Fibroblast of lung (primary cell): ENCODE measurements at regions not wholly inside any gene's neighbourhood (a gene's known extent, or its start where the extent isn't known, plus 50 kb on each side); places are given as distances from the start of the nearest gene placed in this dataset.

Source experiments
- DNase-seq, 2 donors: peaks; one replicate each; pipeline versions ENCODE4 v3.0.0 to v3.0.0-alpha.2; 2010; ENCODE audit warnings: low read depth in 2 of 2
- H2AFZ ChIP-seq: 2 replicates; pipeline ENCODE4 v1.5.1; 2012; ENCODE audit warnings: low read length, control low read depth, inconsistent platforms
- H3K27ac ChIP-seq: 2 replicates; pipeline ENCODE4 v1.5.1; 2011; ENCODE audit warnings: low read length, control low read depth; ENCODE audit not compliant: insufficient read depth
- H3K27me3 ChIP-seq: 2 replicates; pipeline ENCODE4 v1.5.1; 2011; ENCODE audit warnings: mild to moderate bottlenecking, low read length; ENCODE audit not compliant: control insufficient read depth, insufficient read depth
- H3K36me3 ChIP-seq: 2 replicates; pipeline ENCODE4 v1.5.1; 2011; ENCODE audit warnings: low read length; ENCODE audit not compliant: control insufficient read depth, insufficient read depth
- H3K4me1 ChIP-seq: 2 replicates; pipeline ENCODE4 v1.5.1; 2011; ENCODE audit warnings: low read length; ENCODE audit not compliant: control insufficient read depth, insufficient read depth; ENCODE audit errors: extremely low read depth
- H3K4me2 ChIP-seq: 2 replicates; pipeline ENCODE4 v1.5.1; 2011; ENCODE audit warnings: low read length, control low read depth; ENCODE audit not compliant: insufficient read depth; ENCODE audit errors: extremely low read depth
- H3K4me3 ChIP-seq, 4 experiments: fragments of 200-600 bp in 1 of 4; sonication (generic) in 1 of 4; replicated peaks in 1 of 4; 2 replicates each; pipeline ENCODE4 v1.5.1; 2011 to 2016; ENCODE audit warnings: low read length in 4 of 4, low read depth in 3 of 4, mild to moderate bottlenecking in 3 of 4, control low read depth in 2 of 4, inconsistent platforms in 1 of 4, mixed read lengths in 1 of 4; ENCODE audit not compliant: insufficient read depth in 1 of 4; ENCODE audit errors: control extremely low read depth in 1 of 4
- H3K79me2 ChIP-seq: 2 replicates; pipeline ENCODE4 v1.5.1; 2012; ENCODE audit warnings: mild to moderate bottlenecking, low read length, inconsistent platforms; ENCODE audit not compliant: control insufficient read depth, insufficient read depth
- H3K9ac ChIP-seq: 2 replicates; pipeline ENCODE4 v1.5.1; 2011; ENCODE audit warnings: mild to moderate bottlenecking, low read length, control low read depth; ENCODE audit not compliant: insufficient read depth
- H3K9me3 ChIP-seq: 2 replicates; pipeline ENCODE4 v1.5.1; 2012; ENCODE audit warnings: low read depth, low read length; ENCODE audit not compliant: control insufficient read depth, insufficient read depth
- H4K20me1 ChIP-seq: 2 replicates; pipeline ENCODE4 v1.5.1; 2011; ENCODE audit warnings: low read length; ENCODE audit not compliant: control insufficient read depth, insufficient read depth; ENCODE audit errors: extremely low read depth
- CTCF ChIP-seq, 2 donors: IDR thresholded peaks in 1 of 2; conservative IDR thresholded peaks in 1 of 2; 1 replicate in 1 of 2; 2 replicates in 1 of 2; pipeline ENCODE4 v1.5.1; 2011 to 2012; ENCODE audit warnings: low read length in 2 of 2, control low read depth in 1 of 2, inconsistent platforms in 1 of 2, low read depth in 1 of 2, mild to moderate bottlenecking in 1 of 2
- EZH2 ChIP-seq: IDR thresholded peaks from 2 replicates; pipeline ENCODE4 v1.5.1; 2012; ENCODE audit warnings: low read length, control low read depth, mild to moderate bottlenecking; ENCODE audit errors: missing control alignments

GRCh38 chr13:34312578-34312977 is 494.6 kb downstream of the RFC3 start:
- H4K20me1 ChIP-seq, result no peaks in the 10 kb centered on the region
- H3K9me3 ChIP-seq, result no peaks in the 10 kb centered on the region
- TF ChIP-seq EZH2 (no peak), CTCF (conservative IDR thresholded peaks at IDR 0.05 in 1 of 2, IDR thresholded peaks at IDR 0.05 in 1 of 2; ENCODE audit: low read depth in 1 of 2, low read length in 2 of 2) (no peak)
- H3K36me3 ChIP-seq, result no peaks in the 10 kb centered on the region
- no peaks in the 10 kb centered on the region for H3K79me2 ChIP-seq
- H2AFZ ChIP-seq, result no peak overlapping the region
- no peak overlapping the region for H3K27ac ChIP-seq
- no peaks in the 10 kb centered on the region for H3K27me3 ChIP-seq
- H3K4me1 ChIP-seq, result no peaks in the 10 kb centered on the region
- no peak overlapping the region for H3K4me2 ChIP-seq
- DNase-seq, result no peak
- no peak overlapping the region for H3K4me3 ChIP-seq
- H3K9ac ChIP-seq, result no peak overlapping the region

- no peak overlapping the region for H3K27ac ChIP-seq
- TF ChIP-seq EZH2, result no peak
- TF ChIP-seq CTCF (conservative IDR thresholded peaks at IDR 0.05 in 1 of 2, IDR thresholded peaks at IDR 0.05 in 1 of 2; ENCODE audit: low read depth in 1 of 2, low read length in 2 of 2), result no peak
These were observed 502.1 kb downstream of the RFC3 start for GRCh38 chr13:34320084-34320483.

GRCh38 chr13:34322014-34322742 is 504.2 kb downstream of the RFC3 start:
- TF ChIP-seq EZH2 (no peak), CTCF (conservative IDR thresholded peaks at IDR 0.05 in 1 of 2, IDR thresholded peaks at IDR 0.05 in 1 of 2; ENCODE audit: low read depth in 1 of 2, low read length in 2 of 2) (no peak)

More at GRCh38 chr13:34320084-34320483, 502.1 kb downstream of the RFC3 start:
- no peaks in the 10 kb centered on the region for H3K79me2 ChIP-seq
- no peak overlapping the region for H3K4me2 ChIP-seq
- H3K36me3 ChIP-seq, result no peaks in the 10 kb centered on the region
- H4K20me1 ChIP-seq, result no peaks in the 10 kb centered on the region
- no peak overlapping the region for H2AFZ ChIP-seq
- H3K27me3 ChIP-seq, result peaks cover 4% of the 10 kb centered on the region
- no peak overlapping the region for H3K4me3 ChIP-seq
- no peaks in the 10 kb centered on the region for H3K9me3 ChIP-seq
- H3K9ac ChIP-seq, result no peak overlapping the region
- H3K4me1 ChIP-seq, result no peaks in the 10 kb centered on the region
- no peak for DNase-seq

More at GRCh38 chr13:34322014-34322742, 504.2 kb downstream of the RFC3 start:
- Histone ChIP-seq H3K4me2 (no peak overlapping the region), H3K4me1 (no peaks in the 10 kb centered on the region), H3K4me3 (no peak overlapping the region), H4K20me1 (no peaks in the 10 kb centered on the region), H3K79me2 (no peaks in the 10 kb centered on the region), H3K27ac (no peak overlapping the region), H3K9ac (no peak overlapping the region), H2AFZ (no peak overlapping the region), H3K36me3 (no peaks in the 10 kb centered on the region), H3K9me3 (no peaks in the 10 kb centered on the region), H3K27me3 (peaks cover 4% of the 10 kb centered on the region)
- DNase-seq, result no peak
